Heart left ventricle (tissue), 16 donors: ENCODE measurements at regions not wholly inside any gene's neighbourhood (a gene's known extent, or its start where the extent isn't known, plus 50 kb on each side); places are given as distances from the start of the nearest gene placed in this dataset.

ENCODE experiments used
- ATAC-seq, 4 donors: fragments of 200-7000 bp; cut with Tn5 transposase; one replicate each; pipeline ENCODE4 v1.9.1; 2020 to 2022; ENCODE audit warnings: moderate library complexity in 4 of 4, mild to moderate bottlenecking in 3 of 4, moderate number of reproducible peaks in 1 of 4
- DNase-seq, 5 donors: peaks; one replicate each; pipeline ENCODE4 v3.0.0-alpha.2; 2020
- H3K27ac ChIP-seq, 12 donors: fragments of 200-600 bp; sonication (generic) in 4 of 12; one replicate each; pipeline versions ENCODE4 v1.5.0 to v1.8.0; 2016 to 2022; ENCODE audit warnings: mild to moderate bottlenecking in 2 of 12
- H3K27me3 ChIP-seq, 9 donors: fragments of 200-600 bp; sonication (generic) in 2 of 9; one replicate each; pipeline versions ENCODE4 v1.5.1 to v1.8.0; 2016 to 2022; ENCODE audit warnings: mild to moderate bottlenecking in 3 of 9
- H3K36me3 ChIP-seq, 9 donors: fragments of 200-600 bp; sonication (generic) in 2 of 9; one replicate each; pipeline versions ENCODE4 v1.5.0 to v1.8.0; 2018 to 2022; ENCODE audit warnings: mild to moderate bottlenecking in 2 of 9
- H3K4me1 ChIP-seq, 12 donors: fragments of 200-600 bp; sonication (generic) in 4 of 12; one replicate each; pipeline versions ENCODE4 v1.5.0 to v1.8.0; 2016 to 2022; ENCODE audit warnings: mild to moderate bottlenecking in 3 of 12
- H3K4me3 ChIP-seq, 12 donors: fragments of 200-600 bp; sonication (generic) in 4 of 12; one replicate each; pipeline versions ENCODE4 v1.5.0 to v1.8.0; 2017 to 2022; ENCODE audit warnings: mild to moderate bottlenecking in 9 of 12, moderate library complexity in 4 of 12
- H3K9me3 ChIP-seq, 12 donors: fragments of 200-600 bp; sonication (generic) in 4 of 12; one replicate each; pipeline versions ENCODE4 v1.5.0 to v1.8.0; 2016 to 2022; ENCODE audit warnings: mild to moderate bottlenecking in 1 of 12
- CTCF ChIP-seq, 12 donors: fragments of 200-600 bp; sonication (generic) in 4 of 12; IDR thresholded peaks; one replicate each; pipeline versions ENCODE4 v1.5.0 to v1.8.0; 2018 to 2022; ENCODE audit warnings: antibody characterized with exemption in 12 of 12, mild to moderate bottlenecking in 5 of 12
- POLR2A ChIP-seq, 2 donors: fragments of 450-650 bp; IDR thresholded peaks; one replicate each; pipeline ENCODE4 v1.6.1; 2017; ENCODE audit warnings: antibody characterized with exemption in 2 of 2, mild to moderate bottlenecking in 2 of 2, moderate library complexity in 2 of 2
- WGBS, 4 donors: extraction: QIAGEN DNeasy Blood & Tissue Kit in 2 of 4; methylation state at CpG; one replicate each; pipeline versions ENCODE4 v1.1.5 to v1.1.7; 2013 to 2018; 5-methylcytosine and 5-hydroxymethylcytosine counted together
- intact Hi-C, 10 donors: fragments of 100-400 bp; cut with DNase I; formaldehyde crosslinking; loops; one replicate each; pipeline versions ENCODE4 v1.11.1 to v1.14.2; 2022
- donor health status: ischemic (EF 13 %, LVEDD 7.1; RV severe dilation, severe dysfunction).
- donor health status: healthy with polysubstance abuse.
- donor health status: DM: no; HTN: yes; CAD: no.
- donor health status: DM: no; HTN: no; CAD: no.
- donor health status: ischemic (EF 25% LVEDD 6.9; RV normal size, moderate dysfunction).
- donor health status: ischemic (EF 25% LVEDD 5.7; RV mildly dilated, moderate dysfunction).
- donor health status: healthy.
- donor health status: DM: yes; HTN: yes; CAD: no.
- donor health status: ischemic (EF 35%, LVEDD 5.7; RV mildly dilated, moderate dysfunction).
- donor health status: nonischemic (EF 11% LVEDD 7.7; RV severe dilation, severe dysfunction).
- donor health status: DM: yes; HTN: yes; CAD: no.
- donor health status: PGD.
- donor health status: ischemic (EF 29% LVEDD 5.4; RV normal size, mild dysfunction).
- donor health status: nonischemic (EF 23%, LVEDD 6.1; RV moderate dilation, normal function).

- intact Hi-C loops, result no loop called here
- Histone ChIP-seq H3K9me3 (no peaks in the 10 kb centered on the region), H3K36me3 (no peaks in the 10 kb centered on the region), H3K4me1 (peaks cover 0 to 10% (median 0%) of the 10 kb centered on the region in 12 donors), H3K27ac (no peak overlapping the region), H3K4me3 (no peak overlapping the region), H3K27me3 (peaks cover 0 to 14% (median 6%) of the 10 kb centered on the region in 9 donors)
- ATAC-seq, result no peak
- no peak for DNase-seq
- TF ChIP-seq CTCF (IDR thresholded peaks at IDR 0.05) (no peak), POLR2A (IDR thresholded peaks at IDR 0.05) (no peak)
- 89 to 95% (median 93%) methylated on average over 3 of the region's 3 CpGs for WGBS, 4 donors
Measured at GRCh38 chr10:113263056-113263455, 289.8 kb upstream of the HABP2 start.

GRCh38 chr10:113264333-113265131 is 288.3 kb upstream of the HABP2 start:
- intact Hi-C loops, result no loop called here
- H3K36me3 ChIP-seq, result no peaks in the 10 kb centered on the region
- H3K27ac ChIP-seq, result no peak overlapping the region
- H3K27me3 ChIP-seq, result peaks cover 0 to 11% (median 4%) of the 10 kb centered on the region in 9 donors
- DNase-seq (no peak), ATAC-seq (no peak)
- WGBS, 4 donors, result 76 to 87% (median 79%) methylated on average over 11 of the region's 11 CpGs
- TF ChIP-seq CTCF (IDR thresholded peaks at IDR 0.05), result no peak
- peaks cover 0 to 12% (median 0%) of the 10 kb centered on the region in 12 donors for H3K4me1 ChIP-seq
- no peaks in the 10 kb centered on the region for H3K9me3 ChIP-seq
- no peak overlapping the region for H3K4me3 ChIP-seq

- WGBS, 4 donors, result 83 to 87% (median 86%) methylated on average over 4 of the region's 4 CpGs
- no peaks in the 10 kb centered on the region for H3K36me3 ChIP-seq
- H3K27ac ChIP-seq, result no peak overlapping the region
- H3K4me3 ChIP-seq, result no peak overlapping the region
- ATAC-seq, result no peak
- peaks cover 0 to 12% (median 0%) of the 10 kb centered on the region in 12 donors for H3K4me1 ChIP-seq
- DNase-seq, result no peak
- intact Hi-C loops, result no loop called here
- no peaks in the 10 kb centered on the region for H3K9me3 ChIP-seq
- TF ChIP-seq POLR2A (IDR thresholded peaks at IDR 0.05) (no peak), CTCF (IDR thresholded peaks at IDR 0.05) (no peak)
- peaks cover 0 to 6% (median 0%) of the 10 kb centered on the region in 9 donors for H3K27me3 ChIP-seq
Measured at GRCh38 chr10:113266147-113266546, 286.7 kb upstream of the HABP2 start.

GRCh38 chr10:113267619-113268562 is 285.0 kb upstream of the HABP2 start:
- Histone ChIP-seq H3K4me1 (peaks cover 0 to 19% (median 4%) of the 10 kb centered on the region in 12 donors), H3K4me3 (no peak overlapping the region), H3K9me3 (no peaks in the 10 kb centered on the region), H3K27me3 (no peaks in the 10 kb centered on the region), H3K27ac (no peak overlapping the region), H3K36me3 (no peaks in the 10 kb centered on the region)
- ATAC-seq (peak in 1 of 4 donors; percentile 46), DNase-seq (no peak)
- intact Hi-C loops, result no loop called here
- TF ChIP-seq POLR2A (IDR thresholded peaks at IDR 0.05) (no peak), CTCF (IDR thresholded peaks at IDR 0.05) (no peak)
- WGBS, 4 donors, result 69 to 76% (median 74%) methylated on average over 4 of the region's 4 CpGs
